ENCODE measurements at regions not wholly inside any gene's neighbourhood (a gene's known extent, or its start where the extent isn't known, plus 50 kb on each side); places are given as distances from the start of the nearest gene placed in this dataset.

DNA sequence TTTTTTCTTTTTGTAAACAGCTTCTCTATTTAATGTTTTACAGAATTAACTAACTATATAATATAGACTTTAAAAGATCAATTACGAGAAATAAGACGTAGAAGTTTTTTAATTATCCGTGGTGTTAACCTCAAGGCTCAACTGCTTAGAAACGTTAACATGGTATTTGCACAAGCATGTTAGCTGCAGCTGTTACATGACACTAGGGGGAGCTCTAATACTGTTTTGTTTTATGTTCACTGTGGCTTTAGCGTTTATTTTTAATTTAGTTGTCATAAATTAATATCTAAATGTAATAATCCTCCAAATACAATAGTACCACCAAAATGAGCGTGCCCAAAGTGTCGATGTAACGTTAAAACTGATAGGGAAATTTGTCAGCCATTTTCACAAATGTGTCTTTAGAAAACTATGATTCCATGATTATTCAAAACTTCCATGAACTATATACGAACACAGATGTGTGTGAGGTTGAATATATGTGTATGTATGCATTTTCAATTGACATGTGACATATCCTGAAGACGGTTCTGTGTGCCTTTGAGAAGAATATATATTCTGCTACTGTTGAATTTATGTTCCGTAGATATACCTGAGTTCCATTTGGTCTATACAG is 828.8 kb upstream of the MBL2 start:
- Histone ChIP-seq H3K4me2 (ENCODE audit: insufficient read depth, insufficient read length, low read length) (no peak overlapping the region), H4K5ac (ENCODE audit: insufficient read length, low read depth, low read length) (no peak overlapping the region), H3K79me1 (ENCODE audit: insufficient read depth, low read depth, low read length, poor library complexity, severe bottlenecking) (no peaks in the 10 kb centered on the region), H4K8ac (replicated peaks; ENCODE audit: insufficient read length, low read depth, low read length) (no peak overlapping the region), H2BK12ac (ENCODE audit: insufficient read length, low read depth, low read length) (no peak overlapping the region), H3K23me2 (ENCODE audit: insufficient read length, low read depth, low read length, poor library complexity, severe bottlenecking) (no peaks in the 10 kb centered on the region), H2BK120ac (ENCODE audit: low read depth, low read length, poor library complexity, severe bottlenecking) (no peak overlapping the region), H3K27me3 (ENCODE audit: insufficient read depth, low read length) (no peaks in the 10 kb centered on the region), H3K4me1 (ENCODE audit: insufficient read depth, low read length) (peaks cover 3% of the 10 kb centered on the region; the same call in 1 of the 2 replicates), H2AK5ac (ENCODE audit: insufficient read length, low read length) (no peak overlapping the region), H3K23ac (ENCODE audit: insufficient read length, low read depth, low read length) (no peak overlapping the region), H3K9ac (ENCODE audit: extremely low read depth, insufficient read length, low read length) (no peak overlapping the region), H3K18ac (ENCODE audit: insufficient read length, low read depth, low read length) (no peak overlapping the region), H3K14ac (ENCODE audit: insufficient read depth, low read length) (no peak overlapping the region), H2AFZ (ENCODE audit: low read length) (no peak overlapping the region), H3K79me2 (ENCODE audit: insufficient read depth, low read length) (no peaks in the 10 kb centered on the region), H3K56ac (ENCODE audit: insufficient read length, low read depth, low read length) (no peak overlapping the region), H2BK5ac (ENCODE audit: insufficient read length, low read length) (no peak overlapping the region), H2BK20ac (ENCODE audit: low read depth, low read length, poor library complexity, severe bottlenecking) (peak overlapping the region; percentile 75), H4K20me1 (ENCODE audit: control insufficient read depth, insufficient read depth, insufficient read length) (no peaks in the 10 kb centered on the region), H3K9me3 (ENCODE audit: control insufficient read depth, low read depth, low read length) (no peaks in the 10 kb centered on the region), H3T11ph (ENCODE audit: low read length) (no peak overlapping the region), H3K27ac (ENCODE audit: insufficient read length, low read depth, low read length) (no peak overlapping the region), H2BK15ac (ENCODE audit: low read depth, low read length) (no peak overlapping the region), H4K91ac (ENCODE audit: insufficient read length, low read depth, low read length) (no peak overlapping the region), H3K4ac (ENCODE audit: low read depth, low read length) (no peak overlapping the region)
- peak overlapping the region in 2 of 3 experiments; percentile 10 to 70; a peak in 1 of 7 replicates for H3K27ac Mint-ChIP-seq
- WGBS (ENCODE audit: extremely low coverage, insufficient read length, low lambda C conversion rate): no CpG with 5 or more reads among the region's 11 CpGs
- DNase-seq: no peak
- no peak overlapping the region for H3K4me3 Mint-ChIP-seq
- peaks cover 36 to 47% of the 10 kb centered on the region in 2 experiments for H3K4me1 Mint-ChIP-seq
- H3K27me3 Mint-ChIP-seq (ENCODE audit: low read depth): no peaks in the 10 kb centered on the region
- H3K9me3 Mint-ChIP-seq: no peaks in the 10 kb centered on the region; a peak in 2 of 5 replicates
- peaks cover 5 to 10% (median 8%) of the 10 kb centered on the region in 3 experiments; a peak in 6 of 7 replicates for H3K36me3 Mint-ChIP-seq (ENCODE audit: insufficient read depth in 1 of 3, low read depth in 3 of 3)
- TF ChIP-seq, protein P1, sequence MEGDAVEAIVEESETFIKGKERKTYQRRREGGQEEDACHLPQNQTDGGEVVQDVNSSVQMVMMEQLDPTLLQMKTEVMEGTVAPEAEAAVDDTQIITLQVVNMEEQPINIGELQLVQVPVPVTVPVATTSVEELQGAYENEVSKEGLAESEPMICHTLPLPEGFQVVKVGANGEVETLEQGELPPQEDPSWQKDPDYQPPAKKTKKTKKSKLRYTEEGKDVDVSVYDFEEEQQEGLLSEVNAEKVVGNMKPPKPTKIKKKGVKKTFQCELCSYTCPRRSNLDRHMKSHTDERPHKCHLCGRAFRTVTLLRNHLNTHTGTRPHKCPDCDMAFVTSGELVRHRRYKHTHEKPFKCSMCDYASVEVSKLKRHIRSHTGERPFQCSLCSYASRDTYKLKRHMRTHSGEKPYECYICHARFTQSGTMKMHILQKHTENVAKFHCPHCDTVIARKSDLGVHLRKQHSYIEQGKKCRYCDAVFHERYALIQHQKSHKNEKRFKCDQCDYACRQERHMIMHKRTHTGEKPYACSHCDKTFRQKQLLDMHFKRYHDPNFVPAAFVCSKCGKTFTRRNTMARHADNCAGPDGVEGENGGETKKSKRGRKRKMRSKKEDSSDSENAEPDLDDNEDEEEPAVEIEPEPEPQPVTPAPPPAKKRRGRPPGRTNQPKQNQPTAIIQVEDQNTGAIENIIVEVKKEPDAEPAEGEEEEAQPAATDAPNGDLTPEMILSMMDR (conservative IDR thresholded peaks at IDR 0.05): peak; percentile 97
